ENCODE measurements at regions not wholly inside any gene's neighbourhood (a gene's known extent, or its start where the extent isn't known, plus 50 kb on each side); places are given as distances from the start of the nearest gene placed in this dataset.

DNA sequence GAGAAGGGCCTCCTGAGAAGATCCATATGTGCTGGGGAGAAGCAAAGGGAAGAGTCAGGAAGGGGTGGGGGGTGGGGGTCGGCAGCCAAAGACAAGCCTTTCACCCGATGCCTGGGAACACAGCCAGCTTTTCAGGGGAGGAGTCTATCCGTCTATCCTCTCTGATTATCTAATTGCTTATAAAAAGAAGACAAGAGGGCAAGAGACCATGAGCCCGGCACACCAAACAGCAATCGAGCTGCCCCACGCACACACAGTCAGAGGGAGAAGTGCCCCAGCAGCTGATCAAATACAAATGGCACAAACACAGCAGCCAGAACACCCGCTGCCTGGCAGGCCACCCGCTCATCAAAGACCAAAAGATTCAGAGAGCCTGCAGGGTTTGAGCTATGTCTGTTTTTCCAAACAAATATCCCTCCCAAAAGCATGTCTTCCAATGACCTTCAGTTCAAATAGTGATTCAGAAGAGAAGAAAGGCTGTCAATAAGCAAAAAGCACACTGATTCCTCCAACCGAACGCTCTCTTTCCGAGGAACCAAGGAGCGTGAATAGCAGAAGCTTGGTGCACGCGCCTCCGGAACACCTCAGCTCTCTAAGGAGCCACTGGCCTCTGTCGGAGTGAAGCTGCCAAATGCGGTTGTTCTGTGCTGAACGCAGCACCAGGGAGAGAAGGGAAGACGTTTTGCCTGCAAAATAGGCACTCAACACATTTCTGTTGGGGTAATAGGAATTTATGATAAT lies 419.2 kb downstream of the OCA2 start:
- CTCF ChIA-PET = no interaction called here
- DNase-seq (ENCODE audit: low read depth) = no peak
- TF ChIP-seq, protein P1, sequence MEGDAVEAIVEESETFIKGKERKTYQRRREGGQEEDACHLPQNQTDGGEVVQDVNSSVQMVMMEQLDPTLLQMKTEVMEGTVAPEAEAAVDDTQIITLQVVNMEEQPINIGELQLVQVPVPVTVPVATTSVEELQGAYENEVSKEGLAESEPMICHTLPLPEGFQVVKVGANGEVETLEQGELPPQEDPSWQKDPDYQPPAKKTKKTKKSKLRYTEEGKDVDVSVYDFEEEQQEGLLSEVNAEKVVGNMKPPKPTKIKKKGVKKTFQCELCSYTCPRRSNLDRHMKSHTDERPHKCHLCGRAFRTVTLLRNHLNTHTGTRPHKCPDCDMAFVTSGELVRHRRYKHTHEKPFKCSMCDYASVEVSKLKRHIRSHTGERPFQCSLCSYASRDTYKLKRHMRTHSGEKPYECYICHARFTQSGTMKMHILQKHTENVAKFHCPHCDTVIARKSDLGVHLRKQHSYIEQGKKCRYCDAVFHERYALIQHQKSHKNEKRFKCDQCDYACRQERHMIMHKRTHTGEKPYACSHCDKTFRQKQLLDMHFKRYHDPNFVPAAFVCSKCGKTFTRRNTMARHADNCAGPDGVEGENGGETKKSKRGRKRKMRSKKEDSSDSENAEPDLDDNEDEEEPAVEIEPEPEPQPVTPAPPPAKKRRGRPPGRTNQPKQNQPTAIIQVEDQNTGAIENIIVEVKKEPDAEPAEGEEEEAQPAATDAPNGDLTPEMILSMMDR (IDR thresholded peaks at IDR 0.05; ENCODE audit: insufficient read depth, low read depth, low read length) = no peak
- Histone ChIP-seq H3K27me3 (ENCODE audit: control insufficient read depth, insufficient read depth, low read length) (no peaks in the 10 kb centered on the region), H3K36me3 (ENCODE audit: control insufficient read depth, insufficient read depth, low read length) (no peaks in the 10 kb centered on the region), H3K4me3 (ENCODE audit: low read depth, low read length) (no peak overlapping the region)
- POLR2A ChIA-PET = no interaction called here

DNA sequence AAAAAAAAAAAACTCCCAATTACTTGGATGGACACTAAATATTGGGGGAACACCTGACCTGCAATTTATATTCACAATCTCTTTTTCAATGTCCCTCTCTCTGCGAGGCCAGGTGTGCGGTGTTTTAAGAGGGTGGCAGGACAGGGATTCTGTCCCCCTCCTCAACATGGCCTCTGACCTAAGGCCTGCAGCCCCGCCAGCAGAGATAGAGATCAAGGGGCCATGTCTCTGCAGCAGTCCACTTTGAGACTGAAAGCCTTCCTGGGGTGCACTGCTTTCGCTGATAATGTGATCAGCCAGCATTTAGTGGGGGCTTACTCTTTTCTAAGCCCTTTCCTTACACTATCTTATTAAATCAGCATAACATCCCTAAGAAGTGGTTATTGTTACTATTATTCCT lies 419.9 kb downstream of the OCA2 start:
- H3K27me3 ChIP-seq (ENCODE audit: control insufficient read depth, insufficient read depth, low read length) = no peaks in the 10 kb centered on the region
- DNase-seq (ENCODE audit: low read depth) = no peak
- TF ChIP-seq, protein P1 (IDR thresholded peaks at IDR 0.05; ENCODE audit: insufficient read depth, low read depth, low read length) = no peak
- ChIA-PET CTCF (no interaction called here), POLR2A (no interaction called here)
- H3K36me3 ChIP-seq (ENCODE audit: control insufficient read depth, insufficient read depth, low read length) = no peaks in the 10 kb centered on the region
- H3K4me3 ChIP-seq (ENCODE audit: low read depth, low read length) = no peak overlapping the region

DNA sequence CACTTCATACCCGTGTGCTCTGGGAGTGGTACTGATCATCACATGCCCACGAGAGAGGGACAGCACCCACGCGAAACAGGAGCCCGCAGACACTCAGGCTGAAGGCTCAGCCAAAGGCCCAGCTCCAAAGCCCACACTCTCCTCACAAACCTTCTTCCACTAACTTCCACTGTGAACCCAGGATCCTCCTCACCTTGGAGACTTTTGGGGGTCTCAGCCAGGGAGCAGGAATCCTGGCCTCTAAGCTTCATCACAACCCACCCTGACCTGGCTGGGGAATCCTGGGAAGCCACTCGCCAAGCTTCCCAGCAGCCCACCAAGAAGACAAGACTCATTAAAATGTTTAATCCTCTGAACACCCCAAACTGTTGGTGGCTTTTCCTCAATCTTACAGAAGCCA lies 421.2 kb downstream of the OCA2 start:
- Histone ChIP-seq H3K4me3 (ENCODE audit: low read depth, low read length) (no peak overlapping the region), H3K27me3 (ENCODE audit: control insufficient read depth, insufficient read depth, low read length) (no peaks in the 10 kb centered on the region), H3K36me3 (ENCODE audit: control insufficient read depth, insufficient read depth, low read length) (no peaks in the 10 kb centered on the region)
- TF ChIP-seq, protein P1 (IDR thresholded peaks at IDR 0.05; ENCODE audit: insufficient read depth, low read depth, low read length) = no peak
- ChIA-PET POLR2A (no interaction called here), CTCF (no interaction called here)
- DNase-seq (ENCODE audit: low read depth) = no peak

DNA sequence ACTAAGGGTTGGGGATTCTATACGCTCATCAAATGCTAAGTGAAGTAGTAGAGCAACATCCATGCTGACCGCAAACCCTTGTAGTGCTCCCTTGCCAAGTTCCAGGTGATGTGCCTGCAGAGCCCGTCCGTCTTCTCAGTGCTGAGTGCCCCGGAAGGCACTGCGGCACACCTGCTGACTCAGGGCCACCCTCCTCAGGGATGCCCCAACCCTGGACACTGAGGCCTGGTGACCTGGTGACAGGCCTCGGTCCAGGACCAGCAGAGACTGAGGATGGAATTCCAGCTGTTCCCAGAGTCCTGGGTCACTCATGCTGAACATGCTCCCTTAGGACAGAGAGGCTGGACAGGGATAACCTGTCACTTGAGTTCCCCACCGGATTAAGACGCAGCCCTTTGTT lies 422.5 kb downstream of the OCA2 start:
- TF ChIP-seq, protein P1 (IDR thresholded peaks at IDR 0.05; ENCODE audit: insufficient read depth, low read depth, low read length) = no peak
- H3K4me3 ChIP-seq (ENCODE audit: low read depth, low read length) = no peak overlapping the region
- ChIA-PET CTCF (no interaction called here), POLR2A (no interaction called here)
- H3K36me3 ChIP-seq (ENCODE audit: control insufficient read depth, insufficient read depth, low read length) = no peaks in the 10 kb centered on the region
- H3K27me3 ChIP-seq (ENCODE audit: control insufficient read depth, insufficient read depth, low read length) = no peaks in the 10 kb centered on the region
- DNase-seq (ENCODE audit: low read depth) = no peak

DNA sequence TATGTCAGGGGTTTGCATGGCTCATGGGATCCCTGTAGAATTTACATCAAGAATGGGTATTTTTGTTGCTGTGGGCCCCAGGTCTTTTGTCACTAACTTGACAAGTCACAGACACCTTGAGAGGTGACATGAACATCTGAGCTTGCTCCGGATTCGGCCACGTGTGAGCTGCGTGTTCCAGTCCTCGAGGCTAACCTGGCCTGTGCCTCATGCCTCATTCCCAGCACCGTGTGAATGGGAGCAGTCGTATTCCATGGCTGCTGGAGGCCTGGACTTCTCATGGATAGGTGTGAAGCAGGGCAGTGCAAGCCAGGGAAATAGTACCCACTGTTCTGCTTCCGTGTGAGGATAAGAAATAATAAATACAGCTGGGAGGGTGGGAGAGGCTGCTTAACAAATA lies 423.5 kb downstream of the OCA2 start:
- DNase-seq (ENCODE audit: low read depth) = no peak
- no peak overlapping the region for H3K4me3 ChIP-seq (ENCODE audit: low read depth, low read length)
- ChIA-PET POLR2A (no interaction called here), CTCF (no interaction called here)
- no peaks in the 10 kb centered on the region for H3K36me3 ChIP-seq (ENCODE audit: control insufficient read depth, insufficient read depth, low read length)
- no peaks in the 10 kb centered on the region for H3K27me3 ChIP-seq (ENCODE audit: control insufficient read depth, insufficient read depth, low read length)
- TF ChIP-seq, protein P1 (IDR thresholded peaks at IDR 0.05; ENCODE audit: insufficient read depth, low read depth, low read length) = no peak
